ENCODE measurements at regions not wholly inside any gene's neighbourhood (a gene's known extent, or its start where the extent isn't known, plus 50 kb on each side); places are given as distances from the start of the nearest gene placed in this dataset.

- TF ChIP-seq HNF4G (IDR thresholded peaks at IDR 0.05) (peak; percentile 45), GABPA (IDR thresholded peaks at IDR 0.05 in 1 of 2, conservative IDR thresholded peaks at IDR 0.05 in 1 of 2) (no peak), MAX (IDR thresholded peaks at IDR 0.05) (no peak), RAD21 (IDR thresholded peaks at IDR 0.05) (no peak), FOXA1 (IDR thresholded peaks at IDR 0.05) (no peak), YY1 (IDR thresholded peaks at IDR 0.05) (no peak), HNF4A (conservative IDR thresholded peaks at IDR 0.05) (peak; percentile 72 to 77), ZBTB33 (IDR thresholded peaks at IDR 0.05) (no peak), SP1 (IDR thresholded peaks at IDR 0.05) (peak; percentile 36), RXRA (IDR thresholded peaks at IDR 0.05) (no peak), NR2F2 (IDR thresholded peaks at IDR 0.05) (no peak), EGR1 (IDR thresholded peaks at IDR 0.05; ENCODE audit: low read depth in 2 of 2) (no peak), ATF3 (IDR thresholded peaks at IDR 0.05) (no peak), JUND (IDR thresholded peaks at IDR 0.05) (no peak), CTCF (IDR thresholded peaks at IDR 0.05; ENCODE audit: low read depth, low read length, missing input control) (no peak), TAF1 (conservative IDR thresholded peaks at IDR 0.05) (no peak), REST (IDR thresholded peaks at IDR 0.05) (no peak), FOXA2 (IDR thresholded peaks at IDR 0.05) (no peak)
- Histone ChIP-seq H3K27ac (ENCODE audit: low read depth in 1 of 2, low read length in 2 of 2) (no peak overlapping the region), H3K27me3 (ENCODE audit: control insufficient read depth in 4 of 4, insufficient read depth in 4 of 4, low read length in 3 of 4) (no peaks in the 10 kb centered on the region), H3K9me3 (ENCODE audit: control insufficient read depth in 4 of 4, low read length in 3 of 4) (no peaks in the 10 kb centered on the region), H3K4me3 (ENCODE audit: low read depth in 1 of 3, low read length in 3 of 3) (no peak overlapping the region), H3K4me1 (ENCODE audit: control insufficient read depth in 4 of 4, insufficient read depth in 4 of 4, low read length in 3 of 4) (peaks cover under 1 to 20% (median 9%) of the 10 kb centered on the region in 4 donors), H3K36me3 (ENCODE audit: control insufficient read depth in 4 of 4, insufficient read depth in 3 of 4, low read depth in 1 of 4, low read length in 3 of 4) (no peaks in the 10 kb centered on the region), H3K9ac (ENCODE audit: low read depth in 1 of 2, low read length in 2 of 2) (no peak overlapping the region)
- WGBS: 47% methylated on average over 2 of the region's 2 CpGs
- DNase-seq (ENCODE audit: low spot score): no peak
Observed at GRCh38 chr13:55820817-55821216, 1319.9 kb upstream of the PRR20A start.
